Ascending aorta (tissue), 2 donors: ENCODE measurements at regions not wholly inside any gene's neighbourhood (a gene's known extent, or its start where the extent isn't known, plus 50 kb on each side); places are given as distances from the start of the nearest gene placed in this dataset.

Experiments used
- DNase-seq, 2 donors: peaks; one replicate each; pipeline ENCODE4 v3.0.0-alpha.2; 2019; ENCODE audit warnings: low spot score in 2 of 2
- H3K27ac ChIP-seq, 2 donors: fragments of 200-600 bp; sonication (generic); one replicate each; pipeline ENCODE4 v1.5.1; 2016 to 2017; ENCODE audit warnings: mild to moderate bottlenecking in 1 of 2
- H3K27me3 ChIP-seq: fragments of 200-600 bp; sonication (generic); one replicate; pipeline ENCODE4 v1.5.1; 2017
- H3K36me3 ChIP-seq, 2 donors: fragments of 200-600 bp; sonication (generic); one replicate each; pipeline ENCODE4 v1.5.1; 2016
- H3K4me1 ChIP-seq, 2 donors: fragments of 200-600 bp; sonication (generic); one replicate each; pipeline ENCODE4 v1.5.1; 2016 to 2017; ENCODE audit warnings: mild to moderate bottlenecking in 1 of 2
- H3K4me3 ChIP-seq, 2 donors: fragments of 200-600 bp; sonication (generic); one replicate each; pipeline ENCODE4 v1.5.1; 2016 to 2017; ENCODE audit warnings: mild to moderate bottlenecking in 1 of 2
- H3K9me3 ChIP-seq, 2 donors: fragments of 200-600 bp; sonication (generic); one replicate each; pipeline ENCODE4 v1.5.1; 2016
- intact Hi-C: fragments of 100-400 bp; cut with DNase I; formaldehyde crosslinking; loops from one replicate; pipeline ENCODE4 v1.15.1; 2023
- TF ChIP-seq, protein P1 (sequence below), 3 experiments: fragments of 200-600 bp in 2 of 3; fragments of 450-650 bp in 1 of 3; sonication (generic) in 2 of 3; IDR thresholded peaks; one replicate each; pipeline ENCODE4 v1.5.1; 2016 to 2019; ENCODE audit warnings: antibody characterized with exemption in 3 of 3, mild to moderate bottlenecking in 1 of 3, moderate library complexity in 1 of 3

GRCh38 chr20:51097351-51098120 lies 74.6 kb upstream of the KCNG1 start:
- intact Hi-C loops, result no loop called here
- Histone ChIP-seq H3K9me3 (no peaks in the 10 kb centered on the region), H3K27me3 (no peaks in the 10 kb centered on the region), H3K4me3 (no peak overlapping the region), H3K27ac (no peak overlapping the region), H3K4me1 (no peaks in the 10 kb centered on the region), H3K36me3 (no peaks in the 10 kb centered on the region)
- no peak for DNase-seq
- TF ChIP-seq, protein P1, sequence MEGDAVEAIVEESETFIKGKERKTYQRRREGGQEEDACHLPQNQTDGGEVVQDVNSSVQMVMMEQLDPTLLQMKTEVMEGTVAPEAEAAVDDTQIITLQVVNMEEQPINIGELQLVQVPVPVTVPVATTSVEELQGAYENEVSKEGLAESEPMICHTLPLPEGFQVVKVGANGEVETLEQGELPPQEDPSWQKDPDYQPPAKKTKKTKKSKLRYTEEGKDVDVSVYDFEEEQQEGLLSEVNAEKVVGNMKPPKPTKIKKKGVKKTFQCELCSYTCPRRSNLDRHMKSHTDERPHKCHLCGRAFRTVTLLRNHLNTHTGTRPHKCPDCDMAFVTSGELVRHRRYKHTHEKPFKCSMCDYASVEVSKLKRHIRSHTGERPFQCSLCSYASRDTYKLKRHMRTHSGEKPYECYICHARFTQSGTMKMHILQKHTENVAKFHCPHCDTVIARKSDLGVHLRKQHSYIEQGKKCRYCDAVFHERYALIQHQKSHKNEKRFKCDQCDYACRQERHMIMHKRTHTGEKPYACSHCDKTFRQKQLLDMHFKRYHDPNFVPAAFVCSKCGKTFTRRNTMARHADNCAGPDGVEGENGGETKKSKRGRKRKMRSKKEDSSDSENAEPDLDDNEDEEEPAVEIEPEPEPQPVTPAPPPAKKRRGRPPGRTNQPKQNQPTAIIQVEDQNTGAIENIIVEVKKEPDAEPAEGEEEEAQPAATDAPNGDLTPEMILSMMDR (IDR thresholded peaks at IDR 0.05), result no peak

- intact Hi-C loops, result no loop called here
- H3K36me3 ChIP-seq, result no peaks in the 10 kb centered on the region
- no peaks in the 10 kb centered on the region for H3K4me1 ChIP-seq
- no peak overlapping the region for H3K4me3 ChIP-seq
- no peaks in the 10 kb centered on the region for H3K9me3 ChIP-seq
- TF ChIP-seq, protein P1 (IDR thresholded peaks at IDR 0.05), result no peak
- DNase-seq, result no peak
- H3K27me3 ChIP-seq, result no peaks in the 10 kb centered on the region
- H3K27ac ChIP-seq, result no peak overlapping the region
Observed at GRCh38 chr20:51096582-51097267, 73.8 kb upstream of the KCNG1 start.

DNA sequence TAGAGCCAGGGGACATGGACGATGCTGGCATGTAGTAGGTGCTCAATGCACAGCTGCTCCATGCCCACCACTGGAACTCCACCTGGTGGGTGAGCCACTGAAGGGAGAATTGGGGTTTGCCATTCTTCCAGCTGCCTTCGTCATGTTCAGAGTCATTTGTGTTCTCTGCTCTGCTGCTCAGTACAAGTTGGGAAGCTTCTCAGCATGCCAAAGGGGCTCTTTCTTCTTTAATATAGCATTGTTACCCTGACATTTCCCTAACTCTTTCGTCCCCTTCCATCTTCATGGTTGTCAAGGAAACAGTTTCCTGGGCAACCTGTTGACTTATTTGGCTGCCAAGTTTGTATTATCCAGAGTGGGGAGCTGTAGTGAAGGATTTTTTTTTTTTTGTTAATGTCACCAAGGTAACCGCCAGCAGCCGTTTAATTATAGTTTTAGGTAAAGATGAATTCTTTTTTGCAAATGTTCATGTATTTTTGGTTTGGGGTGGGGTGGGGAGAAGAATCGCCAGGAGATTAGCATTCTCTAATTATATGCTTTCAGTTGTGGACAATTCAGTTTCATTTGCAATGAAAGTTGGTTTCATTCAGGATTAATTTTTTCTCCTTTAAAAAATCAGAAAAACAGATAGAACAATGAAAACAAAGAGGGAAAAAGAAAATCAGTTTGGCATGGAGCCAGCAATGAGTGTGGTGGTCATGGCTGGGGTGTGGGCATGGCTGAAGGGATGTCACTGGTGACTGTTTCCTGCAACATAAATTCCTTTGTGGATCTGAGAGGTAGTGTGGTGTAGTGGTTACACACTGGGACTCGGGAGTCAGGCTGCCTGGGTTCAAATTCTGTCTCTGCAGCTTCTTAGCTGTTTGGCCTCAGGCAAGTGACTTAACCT lies 73.0 kb upstream of the KCNG1 start:
- Histone ChIP-seq H3K27ac (no peak overlapping the region), H3K27me3 (no peaks in the 10 kb centered on the region), H3K9me3 (no peaks in the 10 kb centered on the region), H3K4me3 (no peak overlapping the region), H3K36me3 (no peaks in the 10 kb centered on the region), H3K4me1 (no peaks in the 10 kb centered on the region)
- no peak for DNase-seq
- intact Hi-C loops, result no loop called here
- TF ChIP-seq, protein P1 (IDR thresholded peaks at IDR 0.05), result no peak

DNA sequence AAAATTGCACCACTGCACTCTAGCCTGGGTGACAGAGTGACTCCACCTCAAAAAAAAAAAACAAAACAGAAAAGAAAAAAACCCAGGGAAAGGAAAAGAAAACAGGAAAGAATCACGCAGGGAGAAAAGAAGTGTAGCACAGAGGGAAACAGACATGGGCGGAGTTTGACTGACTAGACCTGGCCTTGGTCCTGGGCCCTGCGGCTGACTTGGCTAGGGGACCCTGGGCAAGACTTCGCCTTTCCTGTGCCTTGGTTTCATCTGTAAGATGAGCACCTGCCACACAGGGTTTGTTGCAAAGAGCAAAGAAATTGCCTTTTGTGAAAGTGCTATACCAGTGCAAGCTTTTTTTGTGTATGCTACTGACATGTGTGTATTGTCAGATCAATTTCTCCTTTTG lies 71.3 kb upstream of the KCNG1 start:
- Histone ChIP-seq H3K4me1 (no peaks in the 10 kb centered on the region), H3K4me3 (no peak overlapping the region), H3K27ac (no peak overlapping the region), H3K36me3 (no peaks in the 10 kb centered on the region), H3K9me3 (no peaks in the 10 kb centered on the region), H3K27me3 (no peaks in the 10 kb centered on the region)
- intact Hi-C loops, result no loop called here
- DNase-seq, result no peak
- TF ChIP-seq, protein P1 (IDR thresholded peaks at IDR 0.05), result no peak

DNA sequence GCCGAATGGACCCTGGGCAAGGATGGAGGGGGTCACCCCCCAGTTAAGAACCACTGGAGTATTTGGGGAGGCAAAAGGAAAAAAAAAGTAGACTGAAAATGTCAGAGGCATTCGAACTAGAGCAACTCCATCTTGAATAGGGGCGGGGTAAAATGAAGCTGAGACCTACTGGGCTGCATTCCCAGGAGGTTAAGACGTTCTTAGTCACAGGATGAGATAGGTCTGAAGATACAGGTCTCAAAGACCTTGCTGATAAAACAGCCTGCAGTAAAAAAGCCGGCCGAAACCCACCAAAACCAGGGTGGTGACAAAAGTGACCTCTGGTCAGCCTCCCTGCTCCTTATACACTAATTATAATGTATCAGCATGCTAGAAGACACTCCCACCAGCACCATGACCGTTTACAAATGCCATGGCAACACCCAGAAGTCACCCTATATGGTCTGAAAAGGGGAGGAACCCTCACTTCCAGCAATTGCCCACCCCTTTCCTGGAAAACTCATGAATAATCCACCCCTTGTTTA lies 70.4 kb upstream of the KCNG1 start:
- Histone ChIP-seq H3K27me3 (no peaks in the 10 kb centered on the region), H3K27ac (no peak overlapping the region), H3K4me1 (no peaks in the 10 kb centered on the region), H3K9me3 (no peaks in the 10 kb centered on the region), H3K36me3 (no peaks in the 10 kb centered on the region), H3K4me3 (no peak overlapping the region)
- intact Hi-C loops, result no loop called here
- DNase-seq, result no peak
- TF ChIP-seq, protein P1 (IDR thresholded peaks at IDR 0.05), result no peak
